ENCODE measurements at regions not wholly inside any gene's neighbourhood (a gene's known extent, or its start where the extent isn't known, plus 50 kb on each side); places are given as distances from the start of the nearest gene placed in this dataset.

GRCh38 chr2:234243871-234244565 lies 193.5 kb downstream of the SPP2 start:
- no peak for DNase-seq

DNA sequence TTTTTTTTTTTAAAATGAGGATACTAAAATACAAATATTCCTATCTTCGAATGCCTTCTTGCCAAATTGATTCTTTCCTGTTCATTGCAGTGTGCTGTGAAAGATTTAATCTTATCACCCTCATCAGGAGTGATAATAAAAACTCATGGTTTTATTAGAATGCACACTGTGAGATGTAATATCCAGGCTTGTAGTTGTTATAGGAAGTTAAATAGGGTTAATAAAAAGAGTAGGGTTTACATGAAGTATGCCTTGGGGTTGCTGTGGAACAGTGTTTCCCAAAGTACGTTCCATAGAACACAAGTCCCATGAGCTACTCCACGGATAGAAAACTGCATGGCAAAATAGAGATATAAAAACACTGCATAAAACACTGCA lies 191.9 kb downstream of the SPP2 start:
- DNase-seq = no peak

GRCh38 chr2:234241656-234242458 lies 191.4 kb downstream of the SPP2 start:
- no peak for DNase-seq

GRCh38 chr2:234240917-234241316 lies 190.4 kb downstream of the SPP2 start:
- no peak for DNase-seq

DNA sequence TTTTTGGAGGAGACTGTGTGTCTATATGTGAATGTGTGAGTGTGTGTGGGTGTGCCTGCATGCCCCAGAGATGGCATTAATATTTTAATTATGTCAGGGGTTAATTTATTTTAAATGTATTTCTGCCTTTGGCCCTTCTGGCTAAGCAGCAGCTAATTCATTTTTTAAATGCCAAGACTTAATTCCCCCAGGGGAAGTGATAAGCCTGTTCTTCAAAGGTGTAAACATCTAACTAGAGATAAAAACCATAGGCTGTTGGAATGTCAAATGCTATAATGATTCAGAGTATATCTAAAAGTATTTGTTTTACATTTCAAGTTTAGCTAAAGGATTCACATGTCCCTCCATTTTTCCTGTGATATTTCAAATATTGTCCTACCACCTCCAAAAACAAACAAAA lies 184.7 kb downstream of the SPP2 start:
- no peak for DNase-seq

DNA sequence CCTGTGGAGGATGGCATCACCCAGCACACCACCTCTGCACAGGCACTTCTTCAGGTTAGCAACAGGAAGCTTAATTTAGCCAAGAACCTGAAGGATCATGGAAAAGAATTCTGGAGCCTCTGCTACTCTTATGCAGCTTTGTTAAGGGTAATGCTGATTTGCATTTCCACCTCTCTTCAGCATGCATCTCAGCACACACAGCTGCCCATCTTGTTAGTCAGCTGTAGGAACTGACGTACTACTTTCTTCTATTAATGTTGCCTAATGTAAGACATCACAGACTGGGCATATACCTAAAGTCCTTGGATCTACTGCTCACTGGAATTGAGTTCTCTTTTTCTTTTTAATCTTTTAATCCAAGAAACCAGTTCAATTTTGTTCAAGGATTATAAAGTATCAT lies 181.0 kb downstream of the SPP2 start:
- no peak for DNase-seq

DNA sequence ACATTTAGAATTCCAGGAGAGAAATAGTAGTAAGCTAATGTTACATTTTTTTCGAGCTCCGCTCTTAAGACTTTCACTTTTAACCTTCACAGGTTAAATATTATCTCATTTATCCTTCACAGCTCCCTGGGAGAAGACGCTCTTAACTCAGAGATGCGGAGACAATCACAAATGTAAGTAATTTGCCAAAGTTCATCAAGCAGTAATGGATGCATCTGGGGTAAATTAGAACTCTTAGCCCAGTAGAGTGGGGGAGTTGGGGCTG lies 168.5 kb downstream of the SPP2 start:
- DNase-seq = no peak

DNA sequence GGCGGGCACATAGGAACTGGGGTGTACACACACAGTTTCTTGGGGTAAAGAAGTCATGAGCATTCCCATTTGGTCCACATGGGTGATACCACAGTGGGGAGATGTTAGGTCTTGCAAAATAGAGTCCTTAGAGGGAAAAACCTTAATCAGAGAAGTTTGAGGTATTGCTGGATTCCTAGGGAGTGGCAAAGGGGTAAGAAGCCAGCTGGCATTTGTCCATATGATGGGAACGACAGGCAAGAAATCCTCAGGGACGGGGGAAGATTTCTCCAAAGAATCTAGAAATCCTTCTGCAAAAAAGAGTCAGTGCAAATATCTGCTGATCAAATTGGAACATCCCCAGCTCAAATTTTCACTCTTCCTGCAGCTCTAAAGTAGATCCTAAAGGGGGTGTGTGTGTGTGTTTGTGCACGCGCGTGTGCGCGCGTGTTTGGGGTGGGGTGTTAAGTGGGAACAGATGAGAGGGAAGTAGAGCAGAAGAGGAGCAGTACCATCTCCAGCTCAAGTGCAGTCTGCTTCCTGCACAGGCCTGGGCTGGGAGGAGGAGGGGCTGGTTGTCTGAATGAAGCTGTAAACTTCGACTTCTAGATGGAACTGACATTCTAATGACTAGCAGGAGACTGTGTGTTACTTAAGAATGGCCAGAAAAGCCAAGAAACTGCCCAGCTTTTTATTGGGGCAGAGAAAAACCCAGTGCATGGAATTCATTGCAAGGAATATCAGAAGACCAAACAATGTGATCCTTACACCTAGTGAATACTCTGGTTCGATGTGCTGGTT lies 168.0 kb downstream of the SPP2 start:
- DNase-seq = no peak

DNA sequence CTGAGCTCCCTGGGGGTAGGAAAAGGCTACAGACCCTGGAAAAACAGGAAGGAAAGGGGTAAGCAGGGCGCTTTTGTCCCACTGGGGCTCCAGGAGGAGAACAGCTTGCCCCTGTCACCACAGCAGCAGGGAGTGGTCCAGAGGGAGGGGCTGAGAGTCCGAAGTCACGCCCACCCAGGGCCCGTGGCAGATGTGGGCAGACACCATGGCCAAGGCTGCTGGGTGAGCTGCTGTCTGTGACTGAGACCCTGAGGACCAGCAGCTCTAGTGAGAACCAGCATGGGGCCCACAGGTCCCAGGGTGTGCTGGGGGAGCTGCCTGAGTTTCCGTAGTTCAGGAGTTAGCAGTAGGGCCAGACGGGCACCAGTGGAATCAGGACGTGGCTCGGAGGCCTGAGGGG lies 162.0 kb downstream of the SPP2 start:
- DNase-seq = no peak

DNA sequence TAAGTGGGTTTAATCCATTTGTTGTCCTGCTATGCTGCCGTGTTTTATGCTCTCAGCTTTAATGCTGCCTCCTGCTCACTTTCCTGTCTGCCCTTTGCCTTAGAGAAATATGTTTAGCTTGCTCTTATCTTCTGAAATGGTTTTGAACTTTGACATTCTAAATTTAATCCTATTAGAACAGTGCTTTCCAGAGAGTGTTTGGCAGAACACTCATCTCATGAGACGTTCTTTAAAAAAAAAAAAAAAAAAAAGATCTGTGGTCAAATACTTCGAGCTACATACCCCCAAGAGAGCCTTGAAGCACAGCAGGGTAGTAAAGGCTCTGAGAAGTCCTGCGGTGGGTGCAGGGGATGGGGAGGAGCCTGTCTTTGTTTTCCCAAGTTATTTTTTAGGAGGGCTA lies 161.3 kb downstream of the SPP2 start:
- no peak for DNase-seq

- no peak for DNase-seq
Observed at GRCh38 chr2:234206738-234207137, 156.2 kb downstream of the SPP2 start.

DNA sequence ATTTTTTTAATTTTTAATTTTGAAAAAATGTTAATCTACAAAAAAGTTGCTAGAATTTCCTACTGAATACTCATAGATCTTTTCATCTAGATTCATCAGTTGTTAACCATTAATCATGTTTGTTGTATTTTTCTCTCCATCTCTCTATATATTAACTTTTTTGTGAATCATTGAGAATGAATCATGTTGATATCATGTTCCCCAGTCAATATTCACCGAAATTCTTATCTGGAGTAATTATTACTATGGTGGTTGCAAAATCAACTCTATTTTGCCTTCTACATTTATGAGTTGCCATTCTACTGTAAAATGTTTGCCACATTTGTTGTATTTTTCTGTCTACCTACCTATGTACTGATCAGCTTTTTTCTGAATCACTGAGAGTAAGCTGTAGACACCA lies 154.0 kb downstream of the SPP2 start:
- DNase-seq = no peak

DNA sequence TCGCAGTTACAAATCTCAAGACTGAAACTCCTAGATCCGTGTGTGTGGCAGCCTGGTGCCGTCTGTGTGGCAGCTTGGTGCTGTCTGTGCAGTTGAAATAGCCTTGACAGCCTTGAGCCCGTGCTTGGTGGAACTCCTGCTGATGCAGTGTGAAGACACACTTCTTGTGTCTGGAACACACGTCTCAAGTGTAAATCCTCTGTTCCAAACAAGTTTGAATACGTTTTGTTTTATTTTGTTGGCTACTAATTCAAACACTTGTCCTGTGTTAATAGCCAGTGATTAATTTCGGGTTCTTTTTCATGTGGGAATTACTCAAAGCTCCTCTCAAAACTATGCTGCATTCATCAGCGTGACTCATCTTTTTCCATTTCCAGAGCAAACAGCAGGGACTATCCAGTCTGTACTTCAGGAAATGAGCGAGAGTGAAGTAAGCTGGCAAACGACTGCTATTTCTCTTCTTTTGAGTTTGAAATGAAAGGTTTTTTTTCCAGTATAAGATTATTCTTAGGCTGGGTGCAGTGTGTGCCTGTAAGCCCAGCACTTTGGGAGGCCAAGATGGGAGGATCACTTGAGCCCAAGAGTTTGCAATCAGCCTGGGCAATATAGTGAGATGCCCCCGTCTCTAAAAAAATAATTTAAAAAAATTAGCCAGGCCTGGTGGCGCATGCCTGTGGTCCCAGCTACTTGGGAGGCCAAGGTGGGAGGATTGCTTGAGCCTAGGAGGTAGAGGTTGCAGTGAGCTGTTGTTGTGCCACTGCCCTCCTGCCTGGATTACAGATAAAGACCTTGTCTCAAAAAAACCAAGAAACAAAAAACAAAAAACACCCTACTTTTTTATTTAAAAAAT lies 152.9 kb downstream of the SPP2 start:
- no peak for DNase-seq

DNA sequence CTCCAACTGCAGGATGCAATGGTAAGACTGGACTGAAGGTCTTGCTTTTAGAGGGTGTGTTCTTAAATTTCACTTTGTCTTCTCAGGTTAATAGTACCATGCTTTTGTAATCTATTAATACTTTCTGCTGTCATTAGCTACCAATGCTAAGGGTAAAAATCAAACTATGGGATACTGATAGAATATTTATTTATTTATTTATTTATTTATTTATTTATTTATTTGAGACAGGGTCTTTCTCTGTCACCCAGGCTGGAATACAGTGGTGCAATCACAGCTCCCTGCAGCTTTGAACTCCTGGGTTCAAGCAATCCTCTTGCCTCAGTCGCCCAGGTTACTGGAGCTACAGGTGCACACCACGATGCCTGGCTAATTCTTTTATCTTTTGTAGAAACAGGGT lies 152.1 kb downstream of the SPP2 start:
- DNase-seq = no peak

GRCh38 chr2:234199996-234200395 lies 149.5 kb downstream of the SPP2 start:
- no peak for DNase-seq

DNA sequence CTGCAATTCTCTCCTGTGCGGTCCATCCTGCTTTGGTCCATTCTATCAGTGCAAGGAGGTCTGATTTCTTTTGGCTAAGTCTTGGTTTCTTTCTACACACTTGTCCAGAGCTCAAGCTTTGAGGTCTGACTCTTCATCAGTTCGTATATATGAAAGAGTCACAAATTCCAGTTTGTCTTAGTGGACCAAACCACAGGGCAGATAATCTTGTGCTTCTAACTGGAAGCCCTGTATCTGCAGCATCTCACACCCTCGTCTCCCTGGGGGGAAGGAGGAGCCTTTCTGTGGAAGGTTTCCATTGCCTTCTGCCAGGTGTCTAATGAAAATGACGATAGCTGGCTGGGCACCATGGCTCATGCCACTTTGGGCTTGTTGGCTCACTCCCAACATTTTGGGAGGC lies 148.5 kb downstream of the SPP2 start:
- DNase-seq = no peak

- no peak for DNase-seq
Observed at GRCh38 chr2:234195516-234195915, 145.0 kb downstream of the SPP2 start.

GRCh38 chr2:234193977-234194563 lies 143.6 kb downstream of the SPP2 start:
- no peak for DNase-seq

GRCh38 chr2:234191819-234192407 lies 141.4 kb downstream of the SPP2 start:
- no peak for DNase-seq

- no peak for DNase-seq
Observed at GRCh38 chr2:234189786-234190300, 139.3 kb downstream of the SPP2 start.

DNA sequence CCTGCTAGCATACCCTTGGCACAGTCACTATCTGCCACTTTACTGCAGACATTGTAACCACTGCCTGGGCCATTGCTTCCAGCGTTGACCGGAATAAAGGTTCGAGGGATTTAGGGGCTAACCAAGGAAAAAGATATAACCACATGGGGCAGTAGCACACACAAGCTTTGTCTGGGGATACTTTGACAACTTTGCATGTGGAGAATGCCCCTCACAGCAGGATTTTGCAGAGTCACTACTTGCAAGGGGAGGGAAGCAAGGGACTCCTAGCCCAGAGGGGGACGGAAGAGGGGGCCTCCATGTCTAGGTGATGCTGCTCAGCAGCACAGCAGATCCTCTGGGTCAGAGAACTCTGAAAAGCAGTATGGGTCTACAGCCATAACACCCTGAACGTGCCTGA lies 138.7 kb downstream of the SPP2 start:
- no peak for DNase-seq

- no peak for DNase-seq
Observed at GRCh38 chr2:234187646-234188174, 137.2 kb downstream of the SPP2 start.
